H9 (cell line): ENCODE measurements at regions not wholly inside any gene's neighbourhood (a gene's known extent, or its start where the extent isn't known, plus 50 kb on each side); places are given as distances from the start of the nearest gene placed in this dataset.

ENCODE experiments used
- DNase-seq: peaks from one replicate; pipeline ENCODE4 v3.0.0-alpha.2; 2017
- H2AFZ ChIP-seq: one replicate; pipeline ENCODE4 v1.6.1; 2013; ENCODE audit warnings: mild to moderate bottlenecking, low read length, control low read depth, moderate library complexity
- H2AK5ac ChIP-seq: 2 replicates; pipeline ENCODE4 v1.6.1; 2013; ENCODE audit warnings: low read length, control low read depth, mixed read lengths; ENCODE audit not compliant: insufficient read length
- H2BK120ac ChIP-seq: one replicate; pipeline ENCODE4 v1.6.1; 2013; ENCODE audit warnings: low read depth, mild to moderate bottlenecking, low read length, control low read depth, inconsistent platforms; ENCODE audit not compliant: poor library complexity, severe bottlenecking
- H2BK12ac ChIP-seq: 2 replicates; pipeline ENCODE4 v1.6.1; 2013; ENCODE audit warnings: low read length, control low read depth, mixed read lengths, low read depth; ENCODE audit not compliant: insufficient read length
- H2BK15ac ChIP-seq: 2 replicates; pipeline ENCODE4 v1.6.1; 2013; ENCODE audit warnings: low read depth, low read length, control low read depth
- H2BK20ac ChIP-seq: one replicate; pipeline ENCODE4 v1.6.1; 2013; ENCODE audit warnings: low read depth, mild to moderate bottlenecking, low read length, control low read depth, inconsistent platforms; ENCODE audit not compliant: poor library complexity, severe bottlenecking
- H2BK5ac ChIP-seq: 2 replicates; pipeline ENCODE4 v1.6.1; 2013; ENCODE audit warnings: low read length, control low read depth, mixed read lengths; ENCODE audit not compliant: insufficient read length
- H3K14ac ChIP-seq: 2 replicates; pipeline ENCODE4 v1.6.1; 2013; ENCODE audit warnings: low read length, control low read depth; ENCODE audit not compliant: insufficient read depth
- H3K18ac ChIP-seq: 2 replicates; pipeline ENCODE4 v1.6.1; 2013; ENCODE audit warnings: low read depth, mild to moderate bottlenecking, mixed read lengths, low read length, control low read depth; ENCODE audit not compliant: insufficient read length
- H3K23ac ChIP-seq: 2 replicates; pipeline ENCODE4 v1.6.1; 2013; ENCODE audit warnings: low read length, control low read depth, mixed read lengths, low read depth; ENCODE audit not compliant: insufficient read length
- H3K23me2 ChIP-seq: 2 replicates; pipeline ENCODE4 v1.6.1; 2013; ENCODE audit warnings: low read depth, mild to moderate bottlenecking, mixed read lengths, low read length, control low read depth; ENCODE audit not compliant: insufficient read length, poor library complexity, severe bottlenecking
- H3K27ac ChIP-seq: 2 replicates; pipeline ENCODE4 v1.5.1; 2013; ENCODE audit warnings: low read length, control low read depth, mixed read lengths, low read depth; ENCODE audit not compliant: insufficient read length
- H3K27me3 ChIP-seq: 2 replicates; pipeline ENCODE4 v1.6.1; 2013; ENCODE audit warnings: low read length, control low read depth, inconsistent platforms; ENCODE audit not compliant: insufficient read depth
- H3K4ac ChIP-seq: 2 replicates; pipeline ENCODE4 v1.6.1; 2013; ENCODE audit warnings: low read depth, mild to moderate bottlenecking, control low read depth, inconsistent platforms, low read length, moderate library complexity
- H3K4me1 ChIP-seq: 2 replicates; pipeline ENCODE4 v1.6.1; 2013; ENCODE audit warnings: low read length, control low read depth, inconsistent platforms; ENCODE audit not compliant: insufficient read depth
- H3K4me2 ChIP-seq: 2 replicates; pipeline ENCODE4 v1.6.1; 2013; ENCODE audit warnings: low read length, control low read depth, mixed read lengths; ENCODE audit not compliant: insufficient read length, insufficient read depth
- H3K56ac ChIP-seq: 2 replicates; pipeline ENCODE4 v1.6.1; 2013; ENCODE audit warnings: low read depth, mild to moderate bottlenecking, mixed read lengths, low read length, control low read depth; ENCODE audit not compliant: insufficient read length
- H3K79me1 ChIP-seq: 2 replicates; pipeline ENCODE4 v1.6.1; 2013; ENCODE audit warnings: low read depth, mild to moderate bottlenecking, moderate library complexity, low read length, control low read depth, inconsistent platforms; ENCODE audit not compliant: insufficient read depth, poor library complexity, severe bottlenecking
- H3K79me2 ChIP-seq: 2 replicates; pipeline ENCODE4 v1.6.1; 2013; ENCODE audit warnings: low read length, control low read depth, inconsistent platforms; ENCODE audit not compliant: insufficient read depth
- H3K9ac ChIP-seq: 2 replicates; pipeline ENCODE4 v1.6.1; 2013; ENCODE audit warnings: low read length, control low read depth, mixed read lengths; ENCODE audit not compliant: insufficient read length; ENCODE audit errors: extremely low read depth
- H3K9me3 ChIP-seq: one replicate; pipeline ENCODE4 v1.6.1; 2013; ENCODE audit warnings: low read depth, low read length, inconsistent platforms; ENCODE audit not compliant: control insufficient read depth
- H3T11ph ChIP-seq: one replicate; pipeline ENCODE4 v1.6.1; 2013; ENCODE audit warnings: mild to moderate bottlenecking, low read length, control low read depth, inconsistent platforms
- H4K20me1 ChIP-seq: one replicate; pipeline ENCODE4 v1.6.1; 2013; ENCODE audit not compliant: control insufficient read depth, insufficient read length, insufficient read depth
- H4K5ac ChIP-seq: 2 replicates; pipeline ENCODE4 v1.6.1; 2013; ENCODE audit warnings: low read depth, mild to moderate bottlenecking, mixed read lengths, low read length, control low read depth; ENCODE audit not compliant: insufficient read length
- H4K8ac ChIP-seq: replicated peaks from 2 replicates; pipeline ENCODE4 v1.6.1; 2013; ENCODE audit warnings: low read length, control low read depth, mixed read lengths, low read depth; ENCODE audit not compliant: insufficient read length
- H4K91ac ChIP-seq: 2 replicates; pipeline ENCODE4 v1.6.1; 2013; ENCODE audit warnings: low read depth, mild to moderate bottlenecking, moderate library complexity, mixed read lengths, low read length, control low read depth; ENCODE audit not compliant: insufficient read length
- H3K27ac Mint-ChIP-seq, 3 experiments: 2 replicates in 2 of 3; 3 replicates in 1 of 3; pipeline ENCODE4 v1.8.0; 2020 to 2021; ENCODE audit warnings: mixed read lengths in 3 of 3, mild to moderate bottlenecking in 1 of 3, moderate library complexity in 1 of 3
- H3K27me3 Mint-ChIP-seq: 2 replicates; pipeline ENCODE4 v1.8.0; 2021; ENCODE audit warnings: low read depth, mild to moderate bottlenecking, moderate library complexity, mixed read lengths
- H3K36me3 Mint-ChIP-seq, 3 experiments: 2 replicates in 2 of 3; 3 replicates in 1 of 3; pipeline ENCODE4 v1.8.0; 2020 to 2021; ENCODE audit warnings: low read depth in 3 of 3, mixed read lengths in 3 of 3; ENCODE audit not compliant: insufficient read depth in 1 of 3
- H3K4me1 Mint-ChIP-seq, 2 experiments: 2 replicates each; pipeline ENCODE4 v1.8.0; 2020; ENCODE audit warnings: mixed read lengths in 2 of 2
- H3K4me3 Mint-ChIP-seq, 2 experiments: 2 replicates in 1 of 2; 3 replicates in 1 of 2; pipeline ENCODE4 v1.8.0; 2020 to 2021; ENCODE audit warnings: mild to moderate bottlenecking in 2 of 2, mixed read lengths in 2 of 2, moderate library complexity in 1 of 2
- H3K9me3 Mint-ChIP-seq, 2 experiments: 2 replicates in 1 of 2; 3 replicates in 1 of 2; pipeline ENCODE4 v1.8.0; 2020; ENCODE audit warnings: mild to moderate bottlenecking in 2 of 2, mixed read lengths in 2 of 2, moderate library complexity in 1 of 2
- WGBS: extraction: QIAGEN DNeasy Blood & Tissue Kit; methylation state at CpG from one replicate; pipeline ENCODE4 v1.1.7; 2013; ENCODE audit warnings: missing lambda C conversion rate, low lambda C conversion rate, mixed read lengths; ENCODE audit not compliant: insufficient read length; ENCODE audit errors: extremely low coverage; 5-methylcytosine and 5-hydroxymethylcytosine counted together
- TF ChIP-seq, protein P1 (sequence below): fragments of 200-600 bp; sonication (generic); conservative IDR thresholded peaks from 3 replicates; pipeline ENCODE4 v1.8.0; 2021; ENCODE audit warnings: antibody characterized with exemption, mild to moderate bottlenecking

DNA sequence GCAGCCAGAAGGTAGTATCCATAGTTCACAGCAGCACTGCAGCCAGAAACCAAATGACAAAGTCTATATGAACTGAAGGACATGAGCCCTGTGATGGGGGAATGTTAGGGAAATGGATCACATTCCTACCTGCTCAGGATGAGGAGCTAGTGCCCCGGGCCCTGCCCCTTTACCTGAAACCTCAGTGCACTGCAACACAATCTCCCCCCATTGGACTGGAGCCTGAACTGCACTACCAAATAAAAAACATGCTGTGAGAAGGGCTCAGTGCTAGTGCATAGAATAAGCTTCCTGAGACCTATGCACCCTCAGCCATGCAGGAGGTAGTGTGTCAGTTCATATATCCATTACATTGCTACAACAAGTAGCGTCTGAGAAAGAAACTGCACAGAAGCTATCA is 477.8 kb downstream of the HACE1 start:
- DNase-seq = peak; percentile 40
- H3K27me3 Mint-ChIP-seq = no peaks in the 10 kb centered on the region
- Histone ChIP-seq H4K5ac (no peak overlapping the region), H3K4me1 (no peaks in the 10 kb centered on the region), H3K79me1 (no peaks in the 10 kb centered on the region), H4K8ac (no peak overlapping the region), H2BK12ac (no peak overlapping the region), H3K79me2 (no peaks in the 10 kb centered on the region), H3K4ac (no peak overlapping the region), H3K27ac (no peak overlapping the region), H3K9ac (no peak overlapping the region), H2BK15ac (no peak overlapping the region), H3K56ac (no peak overlapping the region), H2BK120ac (no peak overlapping the region), H3K14ac (no peak overlapping the region), H4K91ac (no peak overlapping the region), H4K20me1 (no peaks in the 10 kb centered on the region), H3K18ac (no peak overlapping the region), H3K9me3 (no peaks in the 10 kb centered on the region), H2AK5ac (no peak overlapping the region), H2BK5ac (no peak overlapping the region), H3K23ac (no peak overlapping the region), H3K4me2 (no peak overlapping the region), H2AFZ (no peak overlapping the region), H3K27me3 (no peaks in the 10 kb centered on the region), H2BK20ac (no peak overlapping the region), H3T11ph (no peak overlapping the region), H3K23me2 (no peaks in the 10 kb centered on the region)
- no peak overlapping the region for H3K27ac Mint-ChIP-seq
- no peak overlapping the region for H3K4me3 Mint-ChIP-seq
- H3K9me3 Mint-ChIP-seq = peaks cover 8% of the 10 kb centered on the region in 2 experiments; a peak in 4 of 5 replicates
- H3K36me3 Mint-ChIP-seq = peaks cover 0 to 9% (median 0%) of the 10 kb centered on the region in 3 experiments; a peak in 2 of 7 replicates
- TF ChIP-seq, protein P1, sequence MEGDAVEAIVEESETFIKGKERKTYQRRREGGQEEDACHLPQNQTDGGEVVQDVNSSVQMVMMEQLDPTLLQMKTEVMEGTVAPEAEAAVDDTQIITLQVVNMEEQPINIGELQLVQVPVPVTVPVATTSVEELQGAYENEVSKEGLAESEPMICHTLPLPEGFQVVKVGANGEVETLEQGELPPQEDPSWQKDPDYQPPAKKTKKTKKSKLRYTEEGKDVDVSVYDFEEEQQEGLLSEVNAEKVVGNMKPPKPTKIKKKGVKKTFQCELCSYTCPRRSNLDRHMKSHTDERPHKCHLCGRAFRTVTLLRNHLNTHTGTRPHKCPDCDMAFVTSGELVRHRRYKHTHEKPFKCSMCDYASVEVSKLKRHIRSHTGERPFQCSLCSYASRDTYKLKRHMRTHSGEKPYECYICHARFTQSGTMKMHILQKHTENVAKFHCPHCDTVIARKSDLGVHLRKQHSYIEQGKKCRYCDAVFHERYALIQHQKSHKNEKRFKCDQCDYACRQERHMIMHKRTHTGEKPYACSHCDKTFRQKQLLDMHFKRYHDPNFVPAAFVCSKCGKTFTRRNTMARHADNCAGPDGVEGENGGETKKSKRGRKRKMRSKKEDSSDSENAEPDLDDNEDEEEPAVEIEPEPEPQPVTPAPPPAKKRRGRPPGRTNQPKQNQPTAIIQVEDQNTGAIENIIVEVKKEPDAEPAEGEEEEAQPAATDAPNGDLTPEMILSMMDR = peak; percentile 31; the same call in 2 of the 3 replicates
- no peaks in the 10 kb centered on the region for H3K4me1 Mint-ChIP-seq
- WGBS = no CpG with 5 or more reads among the region's 2 CpGs
